ENCODE measurements at regions not wholly inside any gene's neighbourhood (a gene's known extent, or its start where the extent isn't known, plus 50 kb on each side); places are given as distances from the start of the nearest gene placed in this dataset.

DNA sequence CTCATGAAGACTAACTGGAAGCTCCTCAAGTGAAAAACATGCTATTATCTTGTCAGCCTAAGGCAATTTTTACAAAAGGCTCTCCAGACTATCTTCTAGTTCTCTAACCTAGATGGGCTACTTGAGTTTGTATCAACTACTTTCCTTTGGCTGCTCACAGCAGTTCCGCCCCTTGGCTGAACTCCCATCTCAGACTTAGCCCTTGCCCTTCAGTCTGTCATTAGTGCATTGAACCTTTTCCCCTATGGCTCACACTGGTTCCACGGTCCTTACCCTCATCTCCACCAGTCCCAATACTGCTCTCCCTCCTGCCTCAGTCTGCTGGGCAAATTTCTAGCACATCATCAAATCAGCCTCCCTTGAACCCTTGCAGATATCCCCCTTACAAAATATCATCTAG lies 362.3 kb downstream of the PPP1R2C start:
- Histone ChIP-seq H3K27me3 (replicated peaks; ENCODE audit: insufficient read depth) (no peaks in the 10 kb centered on the region), H3K4me3 (no peak overlapping the region), H3K9me3 (no peaks in the 10 kb centered on the region), H3K36me3 (no peaks in the 10 kb centered on the region), H3K27ac (no peak overlapping the region), H3K4me1 (ENCODE audit: control insufficient read depth in 1 of 2, low read depth in 2 of 2) (no peaks in the 10 kb centered on the region)
- no peak for DNase-seq (ENCODE audit: low spot score)
- ATAC-seq (ENCODE audit: insufficient number of reproducible peaks, low FRiP score, low read depth), result no peak
- TF ChIP-seq, protein P1, sequence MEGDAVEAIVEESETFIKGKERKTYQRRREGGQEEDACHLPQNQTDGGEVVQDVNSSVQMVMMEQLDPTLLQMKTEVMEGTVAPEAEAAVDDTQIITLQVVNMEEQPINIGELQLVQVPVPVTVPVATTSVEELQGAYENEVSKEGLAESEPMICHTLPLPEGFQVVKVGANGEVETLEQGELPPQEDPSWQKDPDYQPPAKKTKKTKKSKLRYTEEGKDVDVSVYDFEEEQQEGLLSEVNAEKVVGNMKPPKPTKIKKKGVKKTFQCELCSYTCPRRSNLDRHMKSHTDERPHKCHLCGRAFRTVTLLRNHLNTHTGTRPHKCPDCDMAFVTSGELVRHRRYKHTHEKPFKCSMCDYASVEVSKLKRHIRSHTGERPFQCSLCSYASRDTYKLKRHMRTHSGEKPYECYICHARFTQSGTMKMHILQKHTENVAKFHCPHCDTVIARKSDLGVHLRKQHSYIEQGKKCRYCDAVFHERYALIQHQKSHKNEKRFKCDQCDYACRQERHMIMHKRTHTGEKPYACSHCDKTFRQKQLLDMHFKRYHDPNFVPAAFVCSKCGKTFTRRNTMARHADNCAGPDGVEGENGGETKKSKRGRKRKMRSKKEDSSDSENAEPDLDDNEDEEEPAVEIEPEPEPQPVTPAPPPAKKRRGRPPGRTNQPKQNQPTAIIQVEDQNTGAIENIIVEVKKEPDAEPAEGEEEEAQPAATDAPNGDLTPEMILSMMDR (IDR thresholded peaks at IDR 0.05), result no peak

DNA sequence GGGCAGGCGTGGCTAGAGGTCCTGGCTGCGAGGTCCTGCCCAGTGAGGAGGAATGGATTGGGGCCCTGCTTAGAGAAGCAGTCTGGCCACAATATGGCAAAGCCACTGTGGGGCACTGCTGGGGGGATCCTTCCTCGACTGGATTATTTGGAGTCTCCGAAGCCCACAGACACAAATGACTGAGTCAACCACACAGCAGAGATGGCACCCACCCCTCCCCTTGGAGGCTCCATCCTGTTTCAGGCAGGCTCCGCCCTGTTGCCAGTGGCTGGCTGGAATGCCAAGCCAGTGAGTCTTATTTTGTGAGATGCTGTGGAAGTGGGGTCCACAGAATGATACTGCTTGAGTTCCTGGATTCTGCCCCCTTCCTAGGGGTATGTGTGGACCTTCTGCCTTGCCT lies 363.9 kb downstream of the PPP1R2C start:
- H3K9me3 ChIP-seq, result no peaks in the 10 kb centered on the region
- H3K36me3 ChIP-seq, result no peaks in the 10 kb centered on the region
- no peaks in the 10 kb centered on the region for H3K27me3 ChIP-seq (replicated peaks; ENCODE audit: insufficient read depth)
- TF ChIP-seq, protein P1 (IDR thresholded peaks at IDR 0.05), result no peak
- no peaks in the 10 kb centered on the region for H3K4me1 ChIP-seq (ENCODE audit: control insufficient read depth in 1 of 2, low read depth in 2 of 2)
- no peak overlapping the region for H3K27ac ChIP-seq
- ATAC-seq (ENCODE audit: insufficient number of reproducible peaks, low FRiP score, low read depth), result no peak
- no peak for DNase-seq (ENCODE audit: low spot score)
- H3K4me3 ChIP-seq, result no peak overlapping the region

DNA sequence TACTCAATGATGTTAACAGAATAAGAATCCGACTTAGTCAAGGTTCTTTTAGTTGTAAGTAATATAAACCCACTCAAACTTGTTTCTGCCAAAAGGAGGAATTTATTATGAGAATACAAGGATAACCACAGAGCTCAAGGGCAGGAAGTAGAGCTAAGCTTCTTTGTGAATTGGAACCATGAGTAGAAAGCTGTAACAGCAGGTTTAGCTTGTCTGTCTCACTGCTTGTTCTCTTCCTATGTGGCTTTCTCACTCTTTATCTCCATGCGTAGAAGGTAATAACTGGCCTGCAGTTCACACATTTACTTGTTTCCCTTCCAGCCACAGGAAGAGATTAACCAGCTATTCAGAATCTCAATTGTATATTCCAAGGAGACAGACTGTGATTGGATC lies 378.3 kb downstream of the PPP1R2C start:
- H3K36me3 ChIP-seq, result no peaks in the 10 kb centered on the region
- no peaks in the 10 kb centered on the region for H3K9me3 ChIP-seq
- TF ChIP-seq, protein P1 (IDR thresholded peaks at IDR 0.05), result no peak
- no peak for ATAC-seq (ENCODE audit: insufficient number of reproducible peaks, low FRiP score, low read depth)
- no peak overlapping the region for H3K4me3 ChIP-seq
- no peaks in the 10 kb centered on the region for H3K27me3 ChIP-seq (replicated peaks; ENCODE audit: insufficient read depth)
- no peak for DNase-seq (ENCODE audit: low spot score)
- H3K27ac ChIP-seq, result no peak overlapping the region
- H3K4me1 ChIP-seq (ENCODE audit: control insufficient read depth in 1 of 2, low read depth in 2 of 2), result no peaks in the 10 kb centered on the region

DNA sequence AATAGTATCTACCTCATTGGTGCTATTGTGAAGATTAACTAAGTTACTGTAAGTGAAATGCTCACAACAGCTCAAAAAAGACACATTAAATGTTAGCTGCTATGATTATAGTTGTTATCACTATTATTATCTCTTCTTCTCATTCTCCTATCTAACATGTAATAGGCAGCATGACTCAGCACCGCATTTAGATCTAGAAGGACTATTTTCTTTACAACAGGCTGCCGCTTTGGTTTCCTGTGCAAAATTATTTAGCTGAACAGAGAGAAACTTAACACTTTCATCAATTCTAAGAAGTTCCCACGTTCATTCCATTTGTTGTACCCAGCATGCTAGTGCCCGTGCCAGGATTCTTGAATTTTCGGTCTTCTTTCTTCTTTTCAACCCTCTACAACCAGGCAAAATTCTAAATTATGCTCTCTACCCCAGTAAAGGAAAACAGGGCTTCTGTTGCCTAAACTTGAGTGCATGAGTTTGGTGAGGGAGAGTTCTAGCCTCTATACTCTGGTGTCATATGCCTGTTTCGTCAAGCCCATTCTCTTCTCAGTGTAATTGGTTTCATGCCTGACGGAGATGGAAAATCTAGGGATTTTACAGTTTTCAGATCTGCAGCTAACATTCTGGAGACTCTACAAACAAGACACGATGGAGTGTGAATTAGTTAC lies 378.9 kb downstream of the PPP1R2C start:
- ATAC-seq (ENCODE audit: insufficient number of reproducible peaks, low FRiP score, low read depth) (no peak), DNase-seq (ENCODE audit: low spot score) (no peak)
- no peak overlapping the region for H3K4me3 ChIP-seq
- no peaks in the 10 kb centered on the region for H3K4me1 ChIP-seq (ENCODE audit: control insufficient read depth in 1 of 2, low read depth in 2 of 2)
- TF ChIP-seq, protein P1 (IDR thresholded peaks at IDR 0.05), result no peak
- H3K27me3 ChIP-seq (replicated peaks; ENCODE audit: insufficient read depth), result no peaks in the 10 kb centered on the region
- no peak overlapping the region for H3K27ac ChIP-seq
- H3K9me3 ChIP-seq, result no peaks in the 10 kb centered on the region
- no peaks in the 10 kb centered on the region for H3K36me3 ChIP-seq

DNA sequence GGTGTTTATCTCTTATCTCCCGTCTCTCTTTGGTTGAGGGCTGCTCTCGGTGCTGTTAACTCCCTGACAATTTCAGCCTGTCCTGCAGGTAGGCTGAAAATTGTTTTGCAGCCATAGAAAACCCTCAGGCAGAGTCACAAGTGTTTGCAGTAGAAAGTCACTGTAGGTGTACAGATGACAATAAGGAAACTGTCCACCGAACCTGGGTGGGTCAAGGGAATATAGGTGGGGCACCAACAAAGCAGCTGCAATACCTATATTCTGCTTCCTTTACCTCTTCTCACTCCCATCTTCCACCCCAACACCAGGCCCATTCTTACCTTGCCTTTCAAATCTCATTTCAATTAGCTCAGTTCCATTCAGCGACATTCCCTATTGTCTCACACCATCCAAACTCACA lies 381.8 kb downstream of the PPP1R2C start:
- Histone ChIP-seq H3K4me1 (ENCODE audit: control insufficient read depth in 1 of 2, low read depth in 2 of 2) (no peaks in the 10 kb centered on the region), H3K27ac (no peak overlapping the region), H3K27me3 (replicated peaks; ENCODE audit: insufficient read depth) (no peaks in the 10 kb centered on the region), H3K9me3 (no peaks in the 10 kb centered on the region), H3K4me3 (no peak overlapping the region), H3K36me3 (no peaks in the 10 kb centered on the region)
- DNase-seq (ENCODE audit: low spot score) (no peak), ATAC-seq (ENCODE audit: insufficient number of reproducible peaks, low FRiP score, low read depth) (no peak)
- TF ChIP-seq, protein P1 (IDR thresholded peaks at IDR 0.05), result no peak
